ENCODE measurements at regions not wholly inside any gene's neighbourhood (a gene's known extent, or its start where the extent isn't known, plus 50 kb on each side); places are given as distances from the start of the nearest gene placed in this dataset.

DNA sequence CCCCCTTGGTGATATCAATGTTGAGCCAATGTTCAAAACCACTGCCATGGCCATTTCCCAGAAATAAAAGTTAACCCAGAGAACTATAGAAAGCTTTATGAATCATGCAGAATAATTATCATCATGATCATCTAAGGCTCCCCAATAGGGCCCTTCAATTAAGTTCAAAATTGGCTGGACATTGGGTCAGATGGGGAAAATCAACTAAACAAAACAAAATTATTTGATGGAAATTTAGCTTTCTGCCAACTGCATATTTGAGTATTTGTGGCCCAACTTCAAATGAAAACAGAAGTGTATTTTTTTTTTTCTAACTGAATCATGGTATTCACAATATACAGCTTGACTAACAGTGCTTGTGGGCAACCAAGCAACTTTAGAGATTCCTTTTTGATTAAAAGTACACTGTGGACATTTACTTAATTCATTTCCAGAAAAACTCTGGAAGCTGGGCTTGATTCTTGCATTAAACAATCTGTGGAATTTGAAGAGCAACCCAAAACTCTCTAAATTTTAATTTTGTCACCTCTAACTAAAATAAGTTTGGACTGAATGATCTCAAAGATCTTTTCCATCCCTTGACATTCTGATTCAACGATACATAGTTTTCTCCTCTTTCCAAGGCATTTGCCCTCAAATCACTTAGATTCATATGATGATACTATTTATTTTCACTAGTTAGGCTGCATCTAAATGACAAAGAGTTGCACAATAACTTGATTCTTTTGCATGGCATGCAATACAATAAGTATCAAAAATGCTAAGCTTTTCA is 203.2 kb downstream of the AHR start:
- TF ChIP-seq, protein P1, sequence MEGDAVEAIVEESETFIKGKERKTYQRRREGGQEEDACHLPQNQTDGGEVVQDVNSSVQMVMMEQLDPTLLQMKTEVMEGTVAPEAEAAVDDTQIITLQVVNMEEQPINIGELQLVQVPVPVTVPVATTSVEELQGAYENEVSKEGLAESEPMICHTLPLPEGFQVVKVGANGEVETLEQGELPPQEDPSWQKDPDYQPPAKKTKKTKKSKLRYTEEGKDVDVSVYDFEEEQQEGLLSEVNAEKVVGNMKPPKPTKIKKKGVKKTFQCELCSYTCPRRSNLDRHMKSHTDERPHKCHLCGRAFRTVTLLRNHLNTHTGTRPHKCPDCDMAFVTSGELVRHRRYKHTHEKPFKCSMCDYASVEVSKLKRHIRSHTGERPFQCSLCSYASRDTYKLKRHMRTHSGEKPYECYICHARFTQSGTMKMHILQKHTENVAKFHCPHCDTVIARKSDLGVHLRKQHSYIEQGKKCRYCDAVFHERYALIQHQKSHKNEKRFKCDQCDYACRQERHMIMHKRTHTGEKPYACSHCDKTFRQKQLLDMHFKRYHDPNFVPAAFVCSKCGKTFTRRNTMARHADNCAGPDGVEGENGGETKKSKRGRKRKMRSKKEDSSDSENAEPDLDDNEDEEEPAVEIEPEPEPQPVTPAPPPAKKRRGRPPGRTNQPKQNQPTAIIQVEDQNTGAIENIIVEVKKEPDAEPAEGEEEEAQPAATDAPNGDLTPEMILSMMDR (IDR thresholded peaks at IDR 0.05; ENCODE audit: insufficient read depth, low read length, poor library complexity, severe bottlenecking): no peak
- TF ChIP-seq EZH2phosphoT487 (conservative IDR thresholded peaks at IDR 0.05; ENCODE audit: low read length): no peak
